ENCODE measurements at regions not wholly inside any gene's neighbourhood (a gene's known extent, or its start where the extent isn't known, plus 50 kb on each side); places are given as distances from the start of the nearest gene placed in this dataset.

- TF ChIP-seq CTCF (IDR thresholded peaks at IDR 0.05; ENCODE audit: unreplicated experiment) = no peak
- Mint-ChIP-seq H3K4me3 (ENCODE audit: low read depth) (no peak overlapping the region), H3K27me3 (no peaks in the 10 kb centered on the region), H3K36me3 (ENCODE audit: insufficient read depth) (no peaks in the 10 kb centered on the region), H3K27ac (peak overlapping the region; percentile 73), H3K9me3 (ENCODE audit: low read depth) (no peaks in the 10 kb centered on the region), H3K4me1 (ENCODE audit: low read depth) (peaks cover 65% of the 10 kb centered on the region)
- DNase-seq (ENCODE audit: low spot score, unreplicated experiment) = no peak
Observed at GRCh38 chr6:14922706-14923460, 323.0 kb upstream of the JARID2 start.

GRCh38 chr6:14924126-14925024 is 321.5 kb upstream of the JARID2 start:
- Mint-ChIP-seq H3K27me3 (no peaks in the 10 kb centered on the region), H3K36me3 (ENCODE audit: insufficient read depth) (no peaks in the 10 kb centered on the region), H3K27ac (peak overlapping the region; percentile 71), H3K4me1 (ENCODE audit: low read depth) (peaks cover 53% of the 10 kb centered on the region), H3K9me3 (ENCODE audit: low read depth) (no peaks in the 10 kb centered on the region), H3K4me3 (ENCODE audit: low read depth) (no peak overlapping the region)
- no peak for DNase-seq (ENCODE audit: low spot score, unreplicated experiment)
- no peak for TF ChIP-seq CTCF (IDR thresholded peaks at IDR 0.05; ENCODE audit: unreplicated experiment)

DNA sequence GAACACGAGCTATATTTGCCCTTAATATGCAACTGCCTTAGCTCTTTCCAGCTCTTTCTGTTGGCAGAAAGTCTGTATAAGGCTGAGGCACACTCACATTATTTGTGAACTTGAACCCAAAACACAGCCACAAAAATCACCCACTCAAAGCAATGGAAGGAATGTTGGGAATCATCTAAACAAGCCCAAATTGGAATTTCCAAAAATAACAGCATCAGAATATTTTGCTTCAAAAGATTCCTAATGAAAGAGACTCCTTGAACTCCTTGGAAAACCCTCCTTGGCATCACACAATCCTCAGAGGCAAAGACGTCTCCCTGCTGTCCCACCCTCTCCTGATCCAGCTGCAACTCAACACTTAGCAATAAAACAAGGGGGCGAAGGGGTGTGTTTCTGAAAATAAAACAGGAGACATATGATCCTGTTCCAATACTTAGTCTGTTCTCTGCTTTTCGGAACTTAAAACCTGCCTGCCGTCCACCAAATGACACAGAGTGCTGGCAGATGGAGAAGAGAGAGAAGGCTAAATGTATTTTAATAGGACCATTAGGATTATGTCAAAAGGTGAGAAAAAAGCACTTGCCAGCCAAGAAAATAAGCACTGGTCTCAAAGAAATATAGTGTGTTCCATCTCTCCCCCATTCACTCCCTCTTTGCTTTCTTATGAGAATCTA is 320.7 kb upstream of the JARID2 start:
- DNase-seq (ENCODE audit: low spot score, unreplicated experiment) = no peak
- peak overlapping the region; percentile 19 for H3K27ac Mint-ChIP-seq
- no peaks in the 10 kb centered on the region for H3K36me3 Mint-ChIP-seq (ENCODE audit: insufficient read depth)
- TF ChIP-seq CTCF (IDR thresholded peaks at IDR 0.05; ENCODE audit: unreplicated experiment) = no peak
- H3K27me3 Mint-ChIP-seq = no peaks in the 10 kb centered on the region
- H3K9me3 Mint-ChIP-seq (ENCODE audit: low read depth) = no peaks in the 10 kb centered on the region
- peaks cover 57% of the 10 kb centered on the region for H3K4me1 Mint-ChIP-seq (ENCODE audit: low read depth)
- H3K4me3 Mint-ChIP-seq (ENCODE audit: low read depth) = no peak overlapping the region

GRCh38 chr6:14925699-14926026 is 320.2 kb upstream of the JARID2 start:
- no peaks in the 10 kb centered on the region for H3K36me3 Mint-ChIP-seq (ENCODE audit: insufficient read depth)
- no peak for DNase-seq (ENCODE audit: low spot score, unreplicated experiment)
- peaks cover 56% of the 10 kb centered on the region for H3K4me1 Mint-ChIP-seq (ENCODE audit: low read depth)
- no peak for TF ChIP-seq CTCF (IDR thresholded peaks at IDR 0.05; ENCODE audit: unreplicated experiment)
- H3K9me3 Mint-ChIP-seq (ENCODE audit: low read depth) = no peaks in the 10 kb centered on the region
- no peaks in the 10 kb centered on the region for H3K27me3 Mint-ChIP-seq
- H3K4me3 Mint-ChIP-seq (ENCODE audit: low read depth) = no peak overlapping the region
- H3K27ac Mint-ChIP-seq = peak overlapping the region; percentile 19

DNA sequence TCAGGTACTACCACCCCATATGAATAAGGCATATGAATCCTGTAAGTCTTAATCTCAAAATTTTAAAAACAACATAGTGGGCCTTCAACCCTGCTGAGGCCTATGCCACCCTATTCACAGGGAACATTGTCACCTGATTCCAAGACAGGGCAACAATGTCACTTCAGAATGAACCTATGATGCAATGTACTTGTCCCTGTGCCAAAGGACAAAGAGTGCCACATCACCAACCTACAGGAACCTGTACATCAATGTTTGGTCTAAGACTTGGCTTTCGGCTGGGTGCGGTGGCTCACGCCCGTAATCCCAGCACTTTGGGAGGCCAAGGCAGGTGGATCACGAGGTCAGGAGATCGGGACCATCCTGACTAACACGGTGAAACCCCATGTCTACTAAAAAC is 318.5 kb upstream of the JARID2 start:
- Mint-ChIP-seq H3K9me3 (ENCODE audit: low read depth) (no peaks in the 10 kb centered on the region), H3K4me3 (ENCODE audit: low read depth) (no peak overlapping the region), H3K27me3 (no peaks in the 10 kb centered on the region), H3K4me1 (ENCODE audit: low read depth) (peaks cover 44% of the 10 kb centered on the region), H3K36me3 (ENCODE audit: insufficient read depth) (no peaks in the 10 kb centered on the region), H3K27ac (no peak overlapping the region)
- no peak for TF ChIP-seq CTCF (IDR thresholded peaks at IDR 0.05; ENCODE audit: unreplicated experiment)
- no peak for DNase-seq (ENCODE audit: low spot score, unreplicated experiment)

Data from progenitor cell of endocrine pancreas (in vitro differentiated cells).